ENCODE measurements at regions not wholly inside any gene's neighbourhood (a gene's known extent, or its start where the extent isn't known, plus 50 kb on each side); places are given as distances from the start of the nearest gene placed in this dataset.

DNA sequence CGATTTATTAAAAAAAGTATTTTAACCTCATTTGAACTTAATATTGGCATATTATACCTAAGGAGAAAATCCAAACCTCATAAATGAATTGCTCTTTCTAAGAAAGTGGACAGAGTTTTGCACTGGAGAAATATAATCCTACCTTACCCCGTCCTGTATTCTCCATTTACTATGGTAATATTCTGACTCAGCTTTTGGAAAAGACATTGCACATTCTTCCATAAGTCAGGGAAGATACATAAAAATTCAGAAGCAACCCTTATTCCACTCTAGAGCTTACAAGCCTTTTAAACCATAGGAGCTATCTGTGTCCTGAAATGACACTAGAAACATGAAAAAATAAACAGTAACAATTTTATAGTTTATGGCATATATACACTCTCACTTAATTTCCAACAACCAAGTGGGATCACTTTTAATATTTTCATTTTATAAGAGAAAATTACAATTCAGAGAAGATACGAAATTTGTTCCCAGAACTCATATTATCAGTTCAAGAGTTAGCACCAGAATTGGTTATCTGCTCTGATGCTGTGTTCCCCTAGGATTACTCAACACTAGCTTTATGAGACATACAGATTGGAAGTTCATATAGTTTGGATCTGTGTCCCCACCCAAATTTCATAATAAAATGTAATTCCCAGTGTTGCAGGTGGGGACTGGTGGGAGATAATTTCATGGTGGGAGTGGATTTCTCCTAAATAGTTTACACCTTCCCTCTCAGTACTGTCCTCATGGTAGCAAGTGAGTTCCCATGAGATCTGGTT is 359.4 kb downstream of the ARAP2 start:
- no peak overlapping the region for H3K27ac Mint-ChIP-seq
- no peak overlapping the region for H3K18ac ChIP-seq (ENCODE audit: insufficient read length, low read depth, low read length)
- no CpG with 5 or more reads among the region's 3 CpGs for WGBS (ENCODE audit: extremely low coverage, insufficient read length, low lambda C conversion rate)
- H2AK5ac ChIP-seq (ENCODE audit: insufficient read length, low read length): no peak overlapping the region
- H3K9ac ChIP-seq (ENCODE audit: extremely low read depth, insufficient read length, low read length): no peak overlapping the region
- no peak overlapping the region for H2BK12ac ChIP-seq (ENCODE audit: insufficient read length, low read depth, low read length)
- no peak overlapping the region for H4K91ac ChIP-seq (ENCODE audit: insufficient read length, low read depth, low read length)
- no peak overlapping the region for H3K4ac ChIP-seq (ENCODE audit: low read depth, low read length)
- no peak overlapping the region for H3K4me2 ChIP-seq (ENCODE audit: insufficient read depth, insufficient read length, low read length)
- no peak overlapping the region for H3K23ac ChIP-seq (ENCODE audit: insufficient read length, low read depth, low read length)
- no peaks in the 10 kb centered on the region for H3K9me3 ChIP-seq (ENCODE audit: control insufficient read depth, low read depth, low read length)
- H3K36me3 Mint-ChIP-seq (ENCODE audit: insufficient read depth in 1 of 3, low read depth in 3 of 3): peaks cover 0 to 6% (median 2%) of the 10 kb centered on the region in 3 experiments; a peak in 2 of 7 replicates
- H3K27me3 ChIP-seq (ENCODE audit: insufficient read depth, low read length): no peaks in the 10 kb centered on the region
- peaks cover 0 to 2% of the 10 kb centered on the region in 2 experiments; a peak in 1 of 5 replicates for H3K9me3 Mint-ChIP-seq
- no peaks in the 10 kb centered on the region for H3K4me1 Mint-ChIP-seq
- TF ChIP-seq, protein P1, sequence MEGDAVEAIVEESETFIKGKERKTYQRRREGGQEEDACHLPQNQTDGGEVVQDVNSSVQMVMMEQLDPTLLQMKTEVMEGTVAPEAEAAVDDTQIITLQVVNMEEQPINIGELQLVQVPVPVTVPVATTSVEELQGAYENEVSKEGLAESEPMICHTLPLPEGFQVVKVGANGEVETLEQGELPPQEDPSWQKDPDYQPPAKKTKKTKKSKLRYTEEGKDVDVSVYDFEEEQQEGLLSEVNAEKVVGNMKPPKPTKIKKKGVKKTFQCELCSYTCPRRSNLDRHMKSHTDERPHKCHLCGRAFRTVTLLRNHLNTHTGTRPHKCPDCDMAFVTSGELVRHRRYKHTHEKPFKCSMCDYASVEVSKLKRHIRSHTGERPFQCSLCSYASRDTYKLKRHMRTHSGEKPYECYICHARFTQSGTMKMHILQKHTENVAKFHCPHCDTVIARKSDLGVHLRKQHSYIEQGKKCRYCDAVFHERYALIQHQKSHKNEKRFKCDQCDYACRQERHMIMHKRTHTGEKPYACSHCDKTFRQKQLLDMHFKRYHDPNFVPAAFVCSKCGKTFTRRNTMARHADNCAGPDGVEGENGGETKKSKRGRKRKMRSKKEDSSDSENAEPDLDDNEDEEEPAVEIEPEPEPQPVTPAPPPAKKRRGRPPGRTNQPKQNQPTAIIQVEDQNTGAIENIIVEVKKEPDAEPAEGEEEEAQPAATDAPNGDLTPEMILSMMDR (conservative IDR thresholded peaks at IDR 0.05): no peak
- no peak for DNase-seq
- no peaks in the 10 kb centered on the region for H3K27me3 Mint-ChIP-seq (ENCODE audit: low read depth)
- no peak overlapping the region for H2AFZ ChIP-seq (ENCODE audit: low read length)
- no peak overlapping the region for H3K27ac ChIP-seq (ENCODE audit: insufficient read length, low read depth, low read length)
- no peak overlapping the region for H2BK5ac ChIP-seq (ENCODE audit: insufficient read length, low read length)
- H3K79me1 ChIP-seq (ENCODE audit: insufficient read depth, low read depth, low read length, poor library complexity, severe bottlenecking): no peaks in the 10 kb centered on the region
- no peak overlapping the region for H3T11ph ChIP-seq (ENCODE audit: low read length)
- no peak overlapping the region for H4K8ac ChIP-seq (replicated peaks; ENCODE audit: insufficient read length, low read depth, low read length)
- no peaks in the 10 kb centered on the region for H4K20me1 ChIP-seq (ENCODE audit: control insufficient read depth, insufficient read depth, insufficient read length)
- H3K4me3 Mint-ChIP-seq: no peak overlapping the region
- no peak overlapping the region for H4K5ac ChIP-seq (ENCODE audit: insufficient read length, low read depth, low read length)
- no peak overlapping the region for H2BK120ac ChIP-seq (ENCODE audit: low read depth, low read length, poor library complexity, severe bottlenecking)
- no peak overlapping the region for H3K14ac ChIP-seq (ENCODE audit: insufficient read depth, low read length)
- H3K79me2 ChIP-seq (ENCODE audit: insufficient read depth, low read length): no peaks in the 10 kb centered on the region
- H2BK20ac ChIP-seq (ENCODE audit: low read depth, low read length, poor library complexity, severe bottlenecking): no peak overlapping the region
- no peaks in the 10 kb centered on the region for H3K4me1 ChIP-seq (ENCODE audit: insufficient read depth, low read length)
- H3K23me2 ChIP-seq (ENCODE audit: insufficient read length, low read depth, low read length, poor library complexity, severe bottlenecking): no peaks in the 10 kb centered on the region
- H2BK15ac ChIP-seq (ENCODE audit: low read depth, low read length): no peak overlapping the region
- H3K56ac ChIP-seq (ENCODE audit: insufficient read length, low read depth, low read length): no peak overlapping the region

Measured in H9 (cell line).